Neuronal stem cell (in vitro differentiated cells): ENCODE measurements at regions not wholly inside any gene's neighbourhood (a gene's known extent, or its start where the extent isn't known, plus 50 kb on each side); places are given as distances from the start of the nearest gene placed in this dataset.

Source experiments
- DNase-seq: peaks from one replicate; pipeline ENCODE4 v3.0.0-alpha.2; 2013; ENCODE audit warnings: low spot score
- H2AFZ ChIP-seq: one replicate; pipeline ENCODE4 v1.6.1; 2013; ENCODE audit warnings: mild to moderate bottlenecking, low read length, inconsistent platforms
- H2AK5ac ChIP-seq: 2 replicates; pipeline ENCODE4 v1.6.1; 2013; ENCODE audit warnings: low read depth, mild to moderate bottlenecking, inconsistent platforms, low read length, moderate library complexity, mixed read lengths
- H2BK120ac ChIP-seq: 2 replicates; pipeline ENCODE4 v1.6.1; 2013; ENCODE audit warnings: low read depth, mild to moderate bottlenecking, inconsistent platforms, low read length, moderate library complexity, mixed read lengths
- H2BK12ac ChIP-seq: one replicate; pipeline ENCODE4 v1.6.1; 2013; ENCODE audit warnings: low read length, inconsistent platforms
- H2BK15ac ChIP-seq: 2 replicates; pipeline ENCODE4 v1.6.1; 2013; ENCODE audit warnings: mild to moderate bottlenecking, low read length, inconsistent platforms, mixed read lengths
- H2BK5ac ChIP-seq: one replicate; pipeline ENCODE4 v1.6.1; 2013; ENCODE audit warnings: inconsistent platforms, mild to moderate bottlenecking, low read length, moderate library complexity
- H3K14ac ChIP-seq: one replicate; pipeline ENCODE4 v1.6.1; 2013; ENCODE audit warnings: low read length, inconsistent platforms
- H3K18ac ChIP-seq: 2 replicates; pipeline ENCODE4 v1.6.1; 2013; ENCODE audit warnings: low read length, inconsistent platforms
- H3K23ac ChIP-seq: 2 replicates; pipeline ENCODE4 v1.6.1; 2013; ENCODE audit warnings: low read depth, mild to moderate bottlenecking, mixed read lengths, low read length, inconsistent platforms; ENCODE audit not compliant: poor library complexity
- H3K27ac ChIP-seq: replicated peaks from 3 replicates; pipeline ENCODE4 v1.5.1; 2013; ENCODE audit warnings: low read length, inconsistent platforms
- H3K27me3 ChIP-seq, 3 experiments: 2 replicates each; pipeline ENCODE4 v1.6.1; 2013; ENCODE audit warnings: low read length in 3 of 3, mild to moderate bottlenecking in 2 of 3, inconsistent platforms in 1 of 3, low read depth in 1 of 3, mixed read lengths in 1 of 3, moderate library complexity in 1 of 3; ENCODE audit not compliant: control insufficient read depth in 3 of 3, insufficient read depth in 3 of 3
- H3K36me3 ChIP-seq, 2 donors: replicated peaks in 1 of 2; 2 replicates each; pipeline ENCODE4 v1.6.1; 2013; ENCODE audit warnings: low read length in 2 of 2; ENCODE audit not compliant: control insufficient read depth in 2 of 2, insufficient read depth in 2 of 2
- H3K4ac ChIP-seq: 2 replicates; pipeline ENCODE4 v1.6.1; 2013; ENCODE audit warnings: inconsistent platforms, mild to moderate bottlenecking, low read length, moderate library complexity
- H3K4me1 ChIP-seq, 2 donors: 1 replicate in 1 of 2; 2 replicates in 1 of 2; pipeline ENCODE4 v1.6.1; 2013; ENCODE audit warnings: low read length in 2 of 2, low read depth in 1 of 2; ENCODE audit not compliant: control insufficient read depth in 2 of 2, insufficient read depth in 1 of 2
- H3K4me2 ChIP-seq: one replicate; pipeline ENCODE4 v1.6.1; 2013; ENCODE audit warnings: mild to moderate bottlenecking, low read length, inconsistent platforms; ENCODE audit not compliant: insufficient read depth, poor library complexity, severe bottlenecking
- H3K4me3 ChIP-seq, 2 donors: 2 replicates each; pipeline ENCODE4 v1.5.1; 2013; ENCODE audit warnings: low read length in 2 of 2, mild to moderate bottlenecking in 2 of 2, inconsistent platforms in 1 of 2, moderate library complexity in 1 of 2
- H3K79me1 ChIP-seq: one replicate; pipeline ENCODE4 v1.6.1; 2013; ENCODE audit warnings: low read depth, mild to moderate bottlenecking, inconsistent platforms, low read length, moderate library complexity
- H3K9ac ChIP-seq: one replicate; pipeline ENCODE4 v1.6.1; 2013; ENCODE audit warnings: mild to moderate bottlenecking, low read depth, low read length, inconsistent platforms; ENCODE audit not compliant: poor library complexity
- H3K9me3 ChIP-seq, 2 donors: replicated peaks in 1 of 2; 2 replicates each; pipeline versions ENCODE3 to v1.6.1; 2013; ENCODE audit warnings: low read length in 2 of 2, mild to moderate bottlenecking in 2 of 2, inconsistent platforms in 1 of 2, low read depth in 1 of 2, mixed read lengths in 1 of 2, moderate library complexity in 1 of 2; ENCODE audit not compliant: control insufficient read depth in 2 of 2, insufficient read depth in 1 of 2
- H4K8ac ChIP-seq: one replicate; pipeline ENCODE4 v1.6.1; 2013; ENCODE audit warnings: low read depth, mild to moderate bottlenecking, inconsistent platforms, low read length, moderate library complexity
- H4K91ac ChIP-seq: one replicate; pipeline ENCODE4 v1.6.1; 2013; ENCODE audit warnings: low read length, low read depth, mild to moderate bottlenecking, inconsistent platforms; ENCODE audit not compliant: poor library complexity
- WGBS, 2 donors: extraction: QIAGEN DNeasy Blood & Tissue Kit; methylation state at CpG; one replicate each; pipeline ENCODE4 v1.1.7; 2013; ENCODE audit warnings: missing lambda C conversion rate in 2 of 2, mixed read lengths in 1 of 2; ENCODE audit not compliant: insufficient read length in 2 of 2, insufficient replicate concordance in 1 of 2; ENCODE audit errors: extremely low coverage in 2 of 2; 5-methylcytosine and 5-hydroxymethylcytosine counted together

DNA sequence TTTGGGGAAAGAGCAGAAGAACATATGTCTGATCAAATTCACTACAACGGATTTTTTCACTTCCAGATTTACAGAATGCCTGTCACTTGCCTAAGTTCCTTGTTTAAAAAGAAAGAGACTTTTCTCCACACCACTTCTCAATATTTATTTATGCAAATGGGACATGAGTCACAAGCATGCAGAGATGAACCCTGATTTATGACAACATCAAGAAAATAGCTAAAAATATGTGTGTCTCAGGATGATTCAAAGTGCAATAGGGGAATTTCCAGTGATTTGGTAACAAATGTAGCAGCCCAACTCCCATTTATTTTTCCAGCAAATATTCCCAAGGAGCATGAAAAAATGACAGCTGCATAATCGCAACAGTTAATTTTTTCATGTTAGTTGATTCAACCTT lies 180.4 kb upstream of the FAT1 start:
- Histone ChIP-seq H3K4ac (no peak overlapping the region), H3K27me3 (no peaks in the 10 kb centered on the region), H3K18ac (no peak overlapping the region), H2AK5ac (no peak overlapping the region), H3K4me1 (no peaks in the 10 kb centered on the region), H4K8ac (no peak overlapping the region), H3K9me3 (no peaks in the 10 kb centered on the region), H3K23ac (no peak overlapping the region), H3K4me3 (no peak overlapping the region), H3K79me1 (no peaks in the 10 kb centered on the region), H2BK120ac (no peak overlapping the region), H3K4me2 (no peak overlapping the region), H3K36me3 (no peaks in the 10 kb centered on the region), H2BK15ac (no peak overlapping the region), H4K91ac (no peak overlapping the region), H3K14ac (no peak overlapping the region), H2AFZ (no peak overlapping the region), H2BK5ac (no peak overlapping the region), H3K9ac (no peak overlapping the region), H3K27ac (no peak overlapping the region), H2BK12ac (no peak overlapping the region)
- DNase-seq: no peak
- WGBS, 2 donors: no CpG with 5 or more reads among the region's 2 CpGs

DNA sequence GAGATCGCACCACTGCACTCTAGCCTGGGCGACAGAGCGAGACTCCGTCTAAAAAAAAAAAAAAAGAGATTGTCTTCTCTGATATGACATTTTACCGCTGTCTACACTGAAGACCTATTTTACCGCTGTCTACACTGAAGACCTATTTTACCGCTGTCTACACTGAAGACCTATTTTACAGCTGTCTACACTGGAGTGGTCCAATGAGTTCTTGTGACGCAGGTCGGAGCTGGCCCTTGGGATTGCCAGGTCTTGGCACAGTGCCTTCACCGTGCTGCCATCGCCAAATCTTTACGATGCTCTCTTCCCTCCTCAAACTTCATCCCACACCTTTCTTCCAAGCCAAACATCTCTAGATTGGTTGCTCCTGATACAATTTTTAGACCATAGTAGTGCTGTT lies 183.1 kb upstream of the FAT1 start:
- Histone ChIP-seq H3K36me3 (no peaks in the 10 kb centered on the region), H3K23ac (no peak overlapping the region), H2BK5ac (no peak overlapping the region), H2BK12ac (no peak overlapping the region), H2BK120ac (no peak overlapping the region), H2BK15ac (no peak overlapping the region), H2AK5ac (no peak overlapping the region), H3K4me3 (no peak overlapping the region), H3K27ac (no peak overlapping the region), H3K4me2 (no peak overlapping the region), H3K9me3 (no peaks in the 10 kb centered on the region), H4K91ac (no peak overlapping the region), H3K18ac (no peak overlapping the region), H3K4ac (no peak overlapping the region), H2AFZ (no peak overlapping the region), H4K8ac (no peak overlapping the region), H3K9ac (no peak overlapping the region), H3K14ac (no peak overlapping the region), H3K79me1 (no peaks in the 10 kb centered on the region), H3K27me3 (no peaks in the 10 kb centered on the region), H3K4me1 (no peaks in the 10 kb centered on the region)
- no peak for DNase-seq
- no CpG with 5 or more reads among the region's 12 CpGs for WGBS, 2 donors

DNA sequence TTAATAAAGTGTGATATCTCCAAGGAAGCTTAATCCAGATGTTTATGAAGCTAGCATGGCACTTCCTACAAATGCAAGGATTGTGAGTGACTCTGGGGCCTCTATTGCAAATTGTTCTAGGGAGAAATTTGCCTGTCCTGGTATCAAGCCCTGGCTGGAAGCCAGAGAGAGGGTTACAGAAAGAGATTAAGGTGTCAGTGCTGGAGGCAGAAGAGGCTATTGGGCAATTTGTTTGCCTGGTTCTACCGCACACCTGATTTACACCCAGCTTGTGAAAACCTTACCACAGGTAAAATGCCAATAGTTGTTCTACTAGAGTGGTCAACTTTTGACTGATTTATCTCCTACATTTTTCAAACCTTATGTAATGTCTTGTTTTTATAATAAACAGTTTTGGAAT lies 186.7 kb upstream of the FAT1 start:
- H3K79me1 ChIP-seq: no peaks in the 10 kb centered on the region
- H2BK120ac ChIP-seq: no peak overlapping the region
- no peak overlapping the region for H3K9ac ChIP-seq
- H3K18ac ChIP-seq: no peak overlapping the region
- H4K91ac ChIP-seq: no peak overlapping the region
- no peak overlapping the region for H3K14ac ChIP-seq
- no peak overlapping the region for H2AK5ac ChIP-seq
- H2BK12ac ChIP-seq: no peak overlapping the region
- no peak overlapping the region for H3K23ac ChIP-seq
- H3K9me3 ChIP-seq: no peaks in the 10 kb centered on the region
- no peak overlapping the region for H3K4ac ChIP-seq
- H4K8ac ChIP-seq: no peak overlapping the region
- no peak overlapping the region for H2BK15ac ChIP-seq
- no peak overlapping the region for H3K27ac ChIP-seq
- no peak overlapping the region for H3K4me2 ChIP-seq
- no peak for DNase-seq
- no peak overlapping the region for H2BK5ac ChIP-seq
- WGBS, 2 donors: no CpG with 5 or more reads among the region's 1 CpG
- no peaks in the 10 kb centered on the region for H3K27me3 ChIP-seq
- H3K36me3 ChIP-seq: no peaks in the 10 kb centered on the region
- no peak overlapping the region for H2AFZ ChIP-seq
- peaks cover under 1 to 1% of the 10 kb centered on the region in 2 donors for H3K4me1 ChIP-seq
- H3K4me3 ChIP-seq: no peak overlapping the region

DNA sequence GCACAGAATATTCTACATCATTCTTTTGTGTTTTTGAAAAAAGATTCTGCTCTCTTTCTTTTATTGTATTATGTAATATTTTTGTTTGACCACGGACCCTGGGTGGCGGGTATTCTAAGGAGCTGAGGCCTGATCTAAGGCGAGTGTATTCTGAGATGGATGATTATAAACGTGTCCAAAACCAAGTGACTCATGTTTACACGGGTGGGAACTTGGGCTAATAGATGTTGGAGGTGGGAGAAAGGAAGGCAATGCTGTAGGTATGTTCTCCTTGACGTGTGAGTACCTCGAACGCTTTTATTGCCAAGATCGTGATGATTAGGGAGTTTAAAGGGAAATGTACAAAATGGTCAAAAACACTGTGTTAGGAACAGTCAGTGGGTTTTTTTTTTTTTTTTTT lies 188.9 kb upstream of the FAT1 start:
- Histone ChIP-seq H3K4me1 (peaks cover 2 to 4% of the 10 kb centered on the region in 2 donors), H2AK5ac (no peak overlapping the region), H3K23ac (no peak overlapping the region), H2BK15ac (no peak overlapping the region), H3K4me2 (no peak overlapping the region), H4K91ac (no peak overlapping the region), H3K18ac (no peak overlapping the region), H3K4ac (no peak overlapping the region), H2BK5ac (no peak overlapping the region), H2BK12ac (no peak overlapping the region), H4K8ac (no peak overlapping the region), H3K36me3 (no peaks in the 10 kb centered on the region), H2BK120ac (no peak overlapping the region), H3K27ac (no peak overlapping the region), H2AFZ (no peak overlapping the region), H3K79me1 (no peaks in the 10 kb centered on the region), H3K14ac (no peak overlapping the region), H3K9me3 (no peaks in the 10 kb centered on the region), H3K4me3 (no peak overlapping the region), H3K27me3 (no peaks in the 10 kb centered on the region), H3K9ac (no peak overlapping the region)
- DNase-seq: no peak
- WGBS, 2 donors: no CpG with 5 or more reads among the region's 9 CpGs
